ENCODE measurements at regions not wholly inside any gene's neighbourhood (a gene's known extent, or its start where the extent isn't known, plus 50 kb on each side); places are given as distances from the start of the nearest gene placed in this dataset.
"Not testable (repeated sequence)": the region's sequence is repeated elsewhere in the genome, so short reads cannot be mapped to it uniquely, and the experiment has no call there.

DNA sequence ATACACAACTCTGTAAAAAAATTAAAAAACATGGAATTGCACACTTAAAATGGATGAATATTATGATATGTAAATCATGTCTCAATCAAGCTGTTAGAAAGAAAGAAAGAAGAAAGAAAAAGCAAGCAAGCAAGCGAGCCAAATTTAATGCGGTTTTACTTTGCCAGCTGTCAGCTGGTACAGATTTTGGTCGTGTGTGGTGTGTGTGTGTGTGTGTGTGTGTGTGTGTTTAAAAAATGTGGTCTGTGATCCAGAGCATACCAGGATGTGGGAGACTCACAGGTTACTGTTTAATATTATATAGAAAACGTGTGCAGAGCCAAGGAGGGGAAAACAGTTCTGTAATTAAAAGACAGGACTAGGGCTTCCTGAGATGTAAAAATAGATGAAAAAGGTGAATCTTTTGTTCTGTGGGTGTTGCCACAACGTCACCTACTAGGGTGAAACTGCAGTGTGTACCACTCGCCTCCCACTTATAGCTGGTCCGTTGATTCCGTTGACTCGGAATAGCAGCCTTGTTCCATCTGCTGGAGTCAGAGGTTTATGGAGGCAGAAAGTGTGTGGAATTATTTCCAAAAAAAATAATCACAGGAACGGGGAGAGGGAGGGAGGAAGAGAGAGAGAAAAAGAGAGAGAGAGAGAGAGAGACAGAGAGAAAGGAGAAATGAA lies 197.7 kb downstream of the BCAS1 start:
- DNase-seq (ENCODE audit: low read depth): peak; percentile 34

GRCh38 chr20:53872081-53872541 lies 198.3 kb downstream of the BCAS1 start:
- no peak for DNase-seq (ENCODE audit: low read depth)

- DNase-seq (ENCODE audit: low read depth): no peak
Observed at GRCh38 chr20:53871541-53871940, 198.9 kb downstream of the BCAS1 start.

DNA sequence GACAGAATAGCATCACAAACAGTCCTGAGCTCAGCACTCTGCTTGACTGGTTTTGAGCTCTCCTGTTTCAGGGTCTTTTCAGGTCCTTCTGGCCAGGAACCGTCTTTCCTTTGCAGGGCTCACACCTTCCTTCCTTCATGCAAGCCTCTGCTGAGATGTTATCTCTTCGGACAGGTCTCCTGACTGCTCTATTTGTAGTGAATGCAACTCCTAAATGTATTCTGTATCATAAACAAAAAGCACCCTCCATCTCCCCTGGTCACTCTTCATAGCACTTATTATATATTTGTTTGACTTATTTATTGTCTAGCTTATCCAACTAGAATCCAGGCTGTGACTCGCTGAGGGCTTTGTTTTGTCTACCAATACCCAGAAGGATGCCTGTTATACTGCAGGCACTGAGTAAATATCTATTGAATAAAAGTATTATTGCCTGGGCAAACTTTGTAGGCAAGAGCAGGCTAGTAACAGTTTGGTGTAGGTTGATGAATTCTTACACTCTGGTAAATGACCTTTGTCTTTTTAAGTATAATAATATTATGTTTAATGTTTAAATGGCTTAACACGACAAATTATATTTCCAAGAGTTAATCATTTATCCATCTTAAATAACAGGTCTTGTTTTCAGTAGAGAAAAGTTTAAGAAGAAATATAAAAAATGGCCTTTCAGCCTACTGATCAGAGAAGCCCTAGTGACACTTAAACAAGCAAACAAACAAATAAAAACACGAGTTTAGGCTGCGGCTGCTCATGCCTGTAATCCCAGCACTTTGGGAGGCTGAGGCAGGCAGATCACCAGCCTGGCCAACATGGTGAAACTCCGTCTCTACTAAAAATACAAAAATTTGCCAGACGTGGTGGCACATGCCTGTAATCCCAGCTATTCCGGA lies 199.7 kb downstream of the BCAS1 start:
- no peak for DNase-seq (ENCODE audit: low read depth)

DNA sequence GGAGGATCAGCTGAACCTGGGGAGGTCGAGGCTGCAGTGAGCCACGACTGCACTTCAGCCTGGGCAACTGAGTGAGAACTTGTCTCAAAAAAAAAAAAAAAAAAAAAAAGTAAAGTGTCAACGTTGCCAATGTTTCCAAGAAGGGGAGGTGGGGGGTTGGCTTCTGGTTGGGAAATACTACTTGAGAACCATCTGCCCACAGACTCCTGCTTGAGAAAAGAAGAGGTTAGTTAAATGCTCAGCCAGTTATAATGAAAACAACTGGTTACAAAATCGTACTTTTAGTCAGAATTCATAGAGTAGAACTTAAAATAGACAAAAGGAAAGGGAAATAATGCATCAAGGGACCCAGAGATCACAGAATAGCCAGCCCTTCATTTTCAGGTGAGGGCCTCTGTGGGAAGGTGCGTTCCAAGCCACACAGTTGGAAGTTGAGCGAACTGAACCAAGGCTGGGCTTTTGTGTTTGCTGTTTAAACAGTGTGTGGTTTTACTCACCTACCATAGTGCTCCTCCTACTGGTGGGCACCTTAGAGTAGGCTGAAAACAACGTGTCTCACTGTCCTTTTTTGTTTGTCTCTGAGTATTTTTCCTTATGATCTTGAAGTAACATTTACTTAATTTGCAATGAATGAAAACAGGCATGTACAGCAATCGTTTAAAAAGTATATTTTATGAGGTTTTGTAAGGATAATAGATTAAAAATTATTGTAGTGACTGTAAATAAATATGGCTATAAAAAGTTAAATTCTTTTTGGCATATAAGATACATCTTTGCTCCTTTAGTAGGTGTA lies 200.7 kb downstream of the BCAS1 start:
- peak; percentile 63 for DNase-seq (ENCODE audit: low read depth)

- no peak for DNase-seq (ENCODE audit: low read depth)
Observed at GRCh38 chr20:53867741-53868351, 202.5 kb downstream of the BCAS1 start.

DNA sequence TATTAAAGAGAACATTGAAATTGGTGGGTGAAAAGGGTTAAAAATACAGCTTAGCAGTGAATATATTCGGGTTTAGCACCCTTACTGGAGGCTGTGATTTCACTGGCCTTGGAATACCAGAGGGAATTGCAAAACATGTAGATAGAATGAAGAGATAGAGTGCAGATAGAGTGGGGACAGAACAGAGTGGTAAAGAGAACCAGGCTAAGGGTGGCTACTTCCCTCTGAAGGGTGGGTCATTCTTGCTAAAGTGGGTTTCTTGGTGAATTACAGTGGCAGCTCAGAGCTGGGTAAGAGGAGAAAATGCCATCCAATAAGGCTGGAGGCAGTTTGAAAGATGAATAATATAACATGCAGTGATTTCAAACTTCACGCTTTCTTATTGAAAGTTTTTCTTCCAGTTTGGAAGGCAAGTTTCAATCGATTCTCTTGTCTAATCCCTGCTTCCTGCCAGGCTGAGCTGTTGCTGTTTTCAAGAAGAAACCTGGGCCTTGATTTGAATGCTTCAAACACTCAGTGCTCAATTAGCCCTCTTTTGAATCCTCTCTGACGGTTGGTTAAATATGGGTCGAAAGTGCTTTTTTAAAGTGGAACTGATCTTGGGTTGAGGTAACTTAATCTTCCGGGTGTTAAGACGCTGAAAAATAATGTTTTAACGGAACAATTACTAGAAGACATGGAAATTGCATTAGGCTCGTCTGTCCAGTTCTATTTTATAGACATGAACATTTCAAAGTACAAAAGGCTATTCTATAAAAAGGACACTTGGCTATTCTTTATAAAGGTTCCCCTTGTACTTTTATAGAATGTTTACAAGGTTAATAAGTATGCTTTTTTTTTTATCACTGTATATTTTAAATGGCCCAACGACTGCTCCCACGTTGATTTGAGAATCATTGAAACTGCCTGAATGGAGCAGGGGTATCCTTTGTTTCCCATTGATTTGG lies 203.3 kb downstream of the BCAS1 start:
- DNase-seq (ENCODE audit: low read depth): no peak

DNA sequence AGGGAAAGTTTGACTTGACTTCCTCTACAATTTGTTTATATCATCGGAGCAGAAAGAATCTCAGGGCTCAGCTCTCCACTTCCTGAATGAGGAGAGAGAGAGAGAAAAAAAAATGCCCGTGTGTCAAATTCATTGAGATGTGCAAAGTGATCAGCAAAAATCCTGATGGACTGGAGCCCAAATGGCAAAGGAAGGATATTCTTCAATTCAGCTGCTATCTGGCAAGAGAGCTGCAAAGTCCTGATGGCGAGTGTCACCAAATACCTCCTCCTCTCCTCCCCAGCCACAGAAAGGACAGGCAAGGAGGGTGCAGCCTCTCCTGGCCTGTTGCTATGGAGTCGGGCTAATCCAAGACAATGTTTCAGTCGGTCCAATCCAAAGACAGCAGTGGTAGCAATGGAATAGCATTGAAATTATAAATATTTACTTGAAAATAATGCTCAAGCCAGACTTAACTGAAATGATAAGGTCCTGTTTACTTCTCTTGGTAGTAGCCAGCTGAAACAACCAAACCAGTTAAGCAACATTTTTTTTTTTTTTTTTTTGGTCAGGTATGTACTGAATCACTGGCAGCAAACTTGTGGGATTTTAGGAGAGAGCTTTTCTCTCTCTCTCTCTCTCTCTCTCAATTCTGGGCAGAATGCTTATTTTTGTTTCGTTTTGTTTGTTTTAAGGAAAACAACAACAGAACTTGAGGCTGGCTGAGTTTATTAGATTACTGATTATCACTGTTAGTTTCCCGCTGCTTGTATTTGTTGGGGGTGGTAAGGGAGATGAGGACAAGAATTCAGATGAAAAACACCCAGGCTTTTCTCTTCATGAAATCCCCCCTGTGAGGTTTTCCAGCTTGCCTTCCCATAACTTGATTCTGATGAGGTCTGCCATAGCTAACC lies 204.2 kb downstream of the BCAS1 start:
- DNase-seq (ENCODE audit: low read depth): no peak

DNA sequence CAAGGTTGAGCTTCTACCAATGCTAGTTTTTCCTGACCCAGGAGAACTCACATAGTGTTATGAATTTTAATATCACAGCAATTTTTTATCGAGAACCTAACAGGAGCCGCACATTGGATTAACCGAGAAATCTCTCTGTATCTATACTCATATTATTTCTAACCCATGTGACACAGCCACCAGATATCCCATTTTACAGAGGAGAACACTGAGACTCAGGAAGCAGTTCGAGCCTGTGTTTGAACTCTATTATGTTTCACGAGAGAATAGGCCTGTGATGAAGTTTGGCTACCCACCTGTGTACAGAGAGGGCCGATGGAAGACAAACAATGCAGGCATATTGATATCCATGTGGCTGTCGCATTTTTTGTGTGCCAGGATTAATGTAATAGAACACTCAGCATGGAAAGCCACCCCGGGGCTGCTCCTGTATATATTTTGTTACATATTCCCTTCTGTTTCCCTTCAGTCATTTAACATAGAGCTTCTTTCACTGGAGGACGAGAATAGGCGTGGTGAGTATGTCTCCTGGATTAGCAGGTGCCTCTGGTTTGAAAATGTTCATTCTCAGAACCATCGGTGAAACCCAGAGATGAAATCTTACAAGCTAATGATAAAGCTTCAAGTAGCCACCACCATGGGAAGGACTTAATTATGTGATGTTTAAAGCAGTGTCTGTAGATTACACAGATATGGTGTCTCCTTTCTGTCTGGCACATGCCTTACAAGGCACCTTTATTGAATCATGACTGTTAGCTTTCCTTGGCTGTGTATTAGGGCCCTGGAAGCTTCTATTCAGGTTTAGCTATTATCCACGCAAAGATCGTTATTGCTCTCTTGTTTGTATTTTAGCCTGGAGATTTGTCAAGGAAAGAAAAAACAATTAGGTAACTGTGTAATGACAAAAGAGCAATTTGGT lies 205.4 kb downstream of the BCAS1 start:
- DNase-seq (ENCODE audit: low read depth): not testable (repeated sequence)

GRCh38 chr20:53863923-53864641 lies 206.3 kb downstream of the BCAS1 start:
- DNase-seq (ENCODE audit: low read depth): not testable (repeated sequence)

GRCh38 chr20:53863535-53863922 lies 206.9 kb downstream of the BCAS1 start:
- DNase-seq (ENCODE audit: low read depth): not testable (repeated sequence)

DNA sequence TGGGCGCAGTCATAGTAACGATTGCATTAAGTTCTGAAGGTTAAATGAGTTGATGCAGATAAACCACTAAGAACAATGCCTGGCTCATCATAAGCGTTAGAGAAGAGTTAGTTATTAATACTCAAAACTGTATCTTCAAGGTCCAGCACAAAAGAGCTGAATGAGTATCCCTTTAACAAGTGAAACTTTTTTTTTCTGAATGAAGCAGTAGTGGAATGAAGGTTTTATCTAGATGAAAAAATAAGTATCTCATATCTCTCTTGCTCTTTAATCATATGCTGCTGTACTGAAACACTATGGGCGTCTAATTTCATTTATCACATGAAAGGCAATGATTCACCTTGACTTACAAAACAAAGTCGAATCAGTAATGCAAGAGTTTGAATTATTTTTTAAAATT lies 207.4 kb downstream of the BCAS1 start:
- DNase-seq (ENCODE audit: low read depth): not testable (repeated sequence)

DNA sequence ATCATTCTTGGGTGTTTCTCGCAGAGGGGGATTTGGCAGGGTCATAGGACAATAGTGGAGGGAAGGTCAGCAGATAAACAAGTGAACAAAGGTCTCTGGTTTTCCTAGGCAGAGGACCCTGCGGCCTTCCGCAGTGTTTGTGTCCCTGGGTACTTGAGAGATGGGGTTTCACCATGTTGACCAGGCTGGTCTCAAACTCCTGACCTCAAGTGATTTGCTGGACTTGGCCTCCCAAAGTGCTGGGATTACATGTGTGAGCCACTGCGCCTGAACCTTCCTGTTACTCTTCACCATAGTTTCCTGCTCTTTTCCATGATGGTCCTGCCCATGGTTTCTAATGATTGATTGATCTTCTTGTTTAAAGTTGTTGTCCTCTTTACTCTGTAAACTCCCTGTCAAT lies 207.9 kb downstream of the BCAS1 start:
- not testable (repeated sequence) for DNase-seq (ENCODE audit: low read depth)

DNA sequence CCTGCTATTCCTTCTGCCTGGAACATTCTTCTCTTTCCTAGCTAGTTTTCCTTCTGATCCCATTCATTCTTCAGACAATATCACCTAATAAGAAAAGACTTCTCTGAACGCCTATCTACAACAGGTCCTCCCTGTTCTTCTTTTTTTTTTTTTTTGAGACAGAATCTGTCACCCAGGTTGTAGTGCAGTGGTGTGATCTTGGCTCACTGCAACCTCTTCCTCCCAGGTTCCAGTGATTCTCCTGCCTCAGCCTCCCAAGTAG lies 208.3 kb downstream of the BCAS1 start:
- not testable (repeated sequence) for DNase-seq (ENCODE audit: low read depth)

GRCh38 chr20:53859684-53860083 lies 210.7 kb downstream of the BCAS1 start:
- DNase-seq (ENCODE audit: low read depth): no peak

DNA sequence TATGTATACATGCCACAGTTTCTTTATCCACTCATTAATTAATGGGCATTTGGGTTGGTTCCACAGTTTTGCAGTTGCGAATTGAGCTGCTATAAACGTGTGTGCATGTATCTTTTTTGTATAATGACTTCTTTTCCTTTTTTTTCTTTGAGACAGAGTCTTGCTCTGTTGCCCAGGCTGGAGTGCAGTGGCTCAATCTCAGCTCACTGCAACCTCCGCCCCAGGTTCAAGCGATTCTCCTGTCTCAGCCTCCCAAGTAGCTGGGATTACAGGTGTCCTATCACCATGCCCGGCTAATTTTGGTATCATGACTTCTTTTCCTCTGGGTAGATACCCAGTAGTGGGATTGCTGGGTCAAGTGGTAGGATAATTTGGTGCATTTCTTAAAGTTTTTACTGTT lies 211.4 kb downstream of the BCAS1 start:
- not testable (repeated sequence) for DNase-seq (ENCODE audit: low read depth)

- DNase-seq (ENCODE audit: low read depth): not testable (repeated sequence)
Observed at GRCh38 chr20:53858516-53858915, 211.9 kb downstream of the BCAS1 start.

DNA sequence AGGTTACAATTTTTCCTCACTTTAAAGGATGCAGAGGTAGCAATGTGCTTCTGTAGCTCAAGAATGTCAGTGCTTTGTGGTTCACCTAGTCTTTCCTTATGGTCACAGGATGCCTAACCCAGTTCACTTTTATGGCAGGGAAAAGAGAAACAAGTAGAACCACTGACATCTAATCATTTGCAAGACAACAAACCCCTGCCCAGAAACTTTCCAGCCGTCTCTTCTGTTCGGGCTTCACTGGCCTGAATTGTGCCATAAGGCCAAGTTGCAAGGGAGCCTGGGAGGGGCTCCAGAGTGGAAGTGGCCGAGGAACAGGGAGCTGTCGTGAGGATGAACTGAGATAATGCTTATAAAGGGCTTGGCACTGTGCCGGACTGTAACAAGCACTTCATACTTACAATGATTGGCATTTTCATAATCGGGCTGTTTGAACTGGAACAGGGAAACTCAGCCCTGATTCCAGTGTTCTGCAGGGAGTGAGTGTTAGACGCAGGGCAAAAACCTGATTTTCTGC lies 212.6 kb downstream of the BCAS1 start:
- no peak for DNase-seq (ENCODE audit: low read depth)
